ENCODE measurements at regions not wholly inside any gene's neighbourhood (a gene's known extent, or its start where the extent isn't known, plus 50 kb on each side); places are given as distances from the start of the nearest gene placed in this dataset.
"Not testable (repeated sequence)": the region's sequence is repeated elsewhere in the genome, so short reads cannot be mapped to it uniquely, and the experiment has no call there.

DNA sequence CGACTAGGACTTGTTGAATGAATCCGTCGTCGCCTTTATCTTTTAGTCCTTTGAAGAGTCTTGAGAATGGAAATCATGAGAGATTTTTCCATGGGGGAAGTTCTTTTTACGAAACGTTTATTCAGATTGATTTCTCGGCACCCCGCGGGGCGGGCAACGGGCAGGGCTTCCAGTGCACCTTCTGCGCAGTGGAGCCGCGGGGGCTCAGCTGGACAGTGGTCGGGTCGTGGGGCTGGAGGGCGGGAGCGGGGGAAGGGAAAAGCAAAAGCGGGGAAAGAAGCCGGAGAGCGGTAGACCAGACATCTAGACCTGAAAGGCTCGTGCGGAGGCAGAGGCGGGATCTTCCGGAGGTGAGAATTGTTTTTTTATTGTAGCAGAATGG lies 103.0 kb downstream of the NBPF11 start:
- not testable (repeated sequence) for DNase-seq (ENCODE audit: low spot score)

- DNase-seq (ENCODE audit: low spot score) = not testable (repeated sequence)
These were observed 103.5 kb downstream of the NBPF11 start for GRCh38 chr1:148048423-148049114.

DNA sequence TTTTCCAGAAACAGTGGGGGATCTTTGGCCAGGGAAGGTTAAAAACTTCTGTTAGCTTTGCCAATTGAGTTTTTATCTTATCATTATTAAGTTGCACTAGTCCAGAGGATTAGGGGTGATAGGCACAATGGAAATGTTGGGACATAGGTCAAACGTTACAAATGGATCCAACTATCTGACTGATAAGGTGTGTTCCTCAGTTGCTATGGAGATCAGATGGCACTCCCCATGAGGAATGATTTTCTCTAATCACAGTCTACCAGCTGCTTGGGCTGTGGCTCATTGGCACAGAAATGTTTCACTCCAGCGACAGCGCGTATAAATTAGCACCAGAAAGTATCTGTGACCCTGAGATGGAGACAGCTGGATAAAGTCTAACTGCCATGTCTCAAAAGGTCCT lies 106.2 kb downstream of the NBPF11 start:
- peak; percentile 18 for DNase-seq (ENCODE audit: low spot score)

- DNase-seq (ENCODE audit: low spot score) = not testable (repeated sequence)
These were observed 107.6 kb downstream of the NBPF11 start for GRCh38 chr1:148044495-148044894.
